Esophagus squamous epithelium (tissue), 5 donors: ENCODE measurements at regions not wholly inside any gene's neighbourhood (a gene's known extent, or its start where the extent isn't known, plus 50 kb on each side); places are given as distances from the start of the nearest gene placed in this dataset.

Experiments
- DNase-seq: peaks from one replicate; lab custom pipeline; 2025; lab: John Stamatoyannopoulos, UW
- H3K27ac ChIP-seq, 4 donors: fragments of 200-600 bp; sonication (generic); one replicate each; pipeline ENCODE4 v1.5.1; 2016 to 2019; ENCODE audit warnings: mild to moderate bottlenecking in 1 of 4
- H3K27me3 ChIP-seq, 4 donors: fragments of 200-600 bp; sonication (generic); 1 replicate in 3 of 4; 2 replicates in 1 of 4; pipeline versions ENCODE4 v1.5.1 to v1.6.0; 2017 to 2021; ENCODE audit warnings: antibody characterized with exemption in 1 of 4
- H3K36me3 ChIP-seq, 3 donors: fragments of 200-600 bp; sonication (generic); one replicate each; pipeline ENCODE4 v1.5.1; 2016 to 2019
- H3K4me1 ChIP-seq, 3 donors: fragments of 200-600 bp; sonication (generic); one replicate each; pipeline ENCODE4 v1.5.1; 2017 to 2019
- H3K4me3 ChIP-seq, 4 donors: fragments of 200-600 bp; sonication (generic); 1 replicate in 3 of 4; 2 replicates in 1 of 4; pipeline ENCODE4 v1.5.1; 2016 to 2019; ENCODE audit warnings: mild to moderate bottlenecking in 2 of 4, moderate library complexity in 1 of 4
- H3K9me3 ChIP-seq, 3 donors: fragments of 200-600 bp; sonication (generic); one replicate each; pipeline ENCODE4 v1.5.1; 2016 to 2019
- POLR2A ChIP-seq, 4 donors: fragments of 450-650 bp; IDR thresholded peaks; one replicate each; pipeline ENCODE4 v1.6.1; 2017; ENCODE audit warnings: antibody characterized with exemption in 4 of 4, mild to moderate bottlenecking in 4 of 4, moderate library complexity in 3 of 4
- WGBS, 2 donors: methylation state at CpG; one replicate each; pipeline ENCODE4 v1.1.5; 2018; 5-methylcytosine and 5-hydroxymethylcytosine counted together
- intact Hi-C: fragments of 100-400 bp; cut with DNase I; formaldehyde crosslinking; loops from one replicate; pipeline ENCODE4 v1.15.0; 2022
- TF ChIP-seq, protein P1 (sequence below), 6 experiments: fragments of 450-650 bp in 4 of 6; fragments of 200-600 bp in 2 of 6; sonication (generic) in 2 of 6; IDR thresholded peaks; one replicate each; pipeline ENCODE4 v1.5.1; 2016 to 2019; ENCODE audit warnings: antibody characterized with exemption in 6 of 6, mild to moderate bottlenecking in 4 of 6, moderate library complexity in 4 of 6
- donor health status: DM: yes; HTN: yes; CAD: no.

GRCh38 chr18:24811950-24812681, 351.7 kb downstream of the HRH4 start:
- Histone ChIP-seq H3K27me3 (peaks cover 0 to 5% (median 0%) of the 10 kb centered on the region in 4 donors), H3K4me3 (no peak overlapping the region), H3K4me1 (peaks cover 0 to 6% (median 5%) of the 10 kb centered on the region in 3 donors), H3K36me3 (no peaks in the 10 kb centered on the region), H3K9me3 (no peaks in the 10 kb centered on the region), H3K27ac (no peak overlapping the region)
- 15 to 42% methylated on average over 10 to 11 of the region's 11 CpGs for WGBS, 2 donors
- TF ChIP-seq, protein P1, sequence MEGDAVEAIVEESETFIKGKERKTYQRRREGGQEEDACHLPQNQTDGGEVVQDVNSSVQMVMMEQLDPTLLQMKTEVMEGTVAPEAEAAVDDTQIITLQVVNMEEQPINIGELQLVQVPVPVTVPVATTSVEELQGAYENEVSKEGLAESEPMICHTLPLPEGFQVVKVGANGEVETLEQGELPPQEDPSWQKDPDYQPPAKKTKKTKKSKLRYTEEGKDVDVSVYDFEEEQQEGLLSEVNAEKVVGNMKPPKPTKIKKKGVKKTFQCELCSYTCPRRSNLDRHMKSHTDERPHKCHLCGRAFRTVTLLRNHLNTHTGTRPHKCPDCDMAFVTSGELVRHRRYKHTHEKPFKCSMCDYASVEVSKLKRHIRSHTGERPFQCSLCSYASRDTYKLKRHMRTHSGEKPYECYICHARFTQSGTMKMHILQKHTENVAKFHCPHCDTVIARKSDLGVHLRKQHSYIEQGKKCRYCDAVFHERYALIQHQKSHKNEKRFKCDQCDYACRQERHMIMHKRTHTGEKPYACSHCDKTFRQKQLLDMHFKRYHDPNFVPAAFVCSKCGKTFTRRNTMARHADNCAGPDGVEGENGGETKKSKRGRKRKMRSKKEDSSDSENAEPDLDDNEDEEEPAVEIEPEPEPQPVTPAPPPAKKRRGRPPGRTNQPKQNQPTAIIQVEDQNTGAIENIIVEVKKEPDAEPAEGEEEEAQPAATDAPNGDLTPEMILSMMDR (IDR thresholded peaks at IDR 0.05): no peak
- TF ChIP-seq POLR2A (IDR thresholded peaks at IDR 0.05): no peak
- no peak for DNase-seq
- intact Hi-C loops: no loop called here

DNA sequence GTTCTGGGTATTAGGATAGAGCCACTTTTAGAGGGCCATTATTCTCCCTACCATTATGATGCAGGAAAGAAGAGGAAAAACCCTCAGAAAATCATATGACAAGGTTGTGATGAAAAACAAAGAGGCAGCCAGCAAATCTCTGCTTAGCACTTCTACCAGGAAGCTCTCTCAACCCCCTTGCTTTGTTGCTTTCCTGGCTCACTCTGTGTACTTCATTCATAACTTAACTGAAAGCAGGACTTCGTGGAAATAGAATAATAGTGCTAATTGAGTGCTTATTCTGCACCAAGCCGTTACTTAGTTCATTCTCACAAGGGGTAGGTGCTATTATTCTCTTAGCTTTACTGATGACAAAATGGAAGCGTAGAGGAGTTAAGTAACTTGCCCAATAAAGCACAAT, 354.1 kb downstream of the HRH4 start:
- no peak overlapping the region for H3K27ac ChIP-seq
- H3K4me3 ChIP-seq: no peak overlapping the region
- TF ChIP-seq, protein P1 (IDR thresholded peaks at IDR 0.05): no peak
- TF ChIP-seq POLR2A (IDR thresholded peaks at IDR 0.05): no peak
- peaks cover 0 to 6% (median 5%) of the 10 kb centered on the region in 3 donors for H3K4me1 ChIP-seq
- no peaks in the 10 kb centered on the region for H3K9me3 ChIP-seq
- intact Hi-C loops: no loop called here
- no peak for DNase-seq
- WGBS, 2 donors: 64 to 81% methylated on average over 3 of the region's 3 CpGs
- peaks cover 0 to 13% (median 0%) of the 10 kb centered on the region in 4 donors for H3K27me3 ChIP-seq
- no peaks in the 10 kb centered on the region for H3K36me3 ChIP-seq

DNA sequence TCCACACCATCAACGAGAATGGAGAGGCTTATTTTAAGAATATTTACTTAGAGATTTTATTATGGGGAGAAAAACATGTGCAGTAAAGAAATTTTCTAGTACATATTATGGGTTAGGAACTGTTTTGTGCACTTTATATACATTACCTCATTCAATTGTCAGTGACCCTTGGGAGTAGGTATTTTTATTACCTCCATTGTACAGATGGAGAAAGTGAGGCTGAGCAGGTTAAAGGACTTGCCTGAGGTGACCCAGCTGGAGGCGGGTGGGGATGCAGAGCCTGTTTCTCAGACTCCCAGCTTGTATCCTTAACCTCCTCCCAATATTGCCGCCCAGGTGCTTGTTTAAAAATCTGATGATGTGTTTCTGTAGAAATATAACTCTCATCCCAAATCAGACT, 356.7 kb downstream of the HRH4 start:
- no peak for TF ChIP-seq POLR2A (IDR thresholded peaks at IDR 0.05)
- TF ChIP-seq, protein P1 (IDR thresholded peaks at IDR 0.05): no peak
- H3K27me3 ChIP-seq: peaks cover 0 to 13% (median 0%) of the 10 kb centered on the region in 4 donors
- intact Hi-C loops: no loop called here

GRCh38 chr18:24817587-24818371, 357.3 kb downstream of the HRH4 start:
- TF ChIP-seq, protein P1 (IDR thresholded peaks at IDR 0.05): no peak
- TF ChIP-seq POLR2A (IDR thresholded peaks at IDR 0.05): no peak
- WGBS, 2 donors: 62 to 63% methylated on average over 9 of the region's 9 CpGs
- H3K9me3 ChIP-seq: no peaks in the 10 kb centered on the region
- no peaks in the 10 kb centered on the region for H3K4me1 ChIP-seq
- no peaks in the 10 kb centered on the region for H3K36me3 ChIP-seq
- intact Hi-C loops: no loop called here
- H3K27me3 ChIP-seq: peaks cover 0 to 13% (median 0%) of the 10 kb centered on the region in 4 donors
- no peak overlapping the region for H3K4me3 ChIP-seq
- DNase-seq: no peak
- H3K27ac ChIP-seq: no peak overlapping the region

More for the DNA sequence above, 356.7 kb downstream of the HRH4 start:
- Histone ChIP-seq H3K4me3 (no peak overlapping the region), H3K36me3 (no peaks in the 10 kb centered on the region), H3K9me3 (no peaks in the 10 kb centered on the region), H3K27ac (no peak overlapping the region), H3K4me1 (peaks cover 0 to 2% (median 0%) of the 10 kb centered on the region in 3 donors)
- 81% methylated on average over 3 of the region's 3 CpGs for WGBS, 2 donors
- no peak for DNase-seq

GRCh38 chr18:24818441-24818840, 358.0 kb downstream of the HRH4 start:
- intact Hi-C loops: no loop called here
- Histone ChIP-seq H3K36me3 (no peaks in the 10 kb centered on the region), H3K4me3 (no peak overlapping the region), H3K9me3 (no peaks in the 10 kb centered on the region), H3K4me1 (no peaks in the 10 kb centered on the region), H3K27me3 (peaks cover 0 to 13% (median 0%) of the 10 kb centered on the region in 4 donors), H3K27ac (no peak overlapping the region)
- DNase-seq: no peak
- no peak for TF ChIP-seq POLR2A (IDR thresholded peaks at IDR 0.05)
- TF ChIP-seq, protein P1 (IDR thresholded peaks at IDR 0.05): no peak
- WGBS, 2 donors: 43 to 76% methylated on average over 5 to 6 of the region's 6 CpGs
